Liver (tissue), 8 donors: ENCODE measurements at regions not wholly inside any gene's neighbourhood (a gene's known extent, or its start where the extent isn't known, plus 50 kb on each side); places are given as distances from the start of the nearest gene placed in this dataset.

ENCODE experiments used
- DNase-seq: peaks from one replicate; pipeline ENCODE4 v3.0.0-alpha.2; 2017; ENCODE audit warnings: low spot score
- H3K27ac ChIP-seq, 2 donors: one replicate each; pipeline ENCODE4 v1.7.0; 2013; ENCODE audit warnings: inconsistent platforms in 2 of 2, low read length in 2 of 2, control low read depth in 1 of 2, low read depth in 1 of 2, mild to moderate bottlenecking in 1 of 2
- H3K27me3 ChIP-seq, 4 donors: one replicate each; pipeline versions ENCODE4 v1.6.1 to v1.7.0; 2013; ENCODE audit warnings: low read length in 3 of 4, inconsistent platforms in 1 of 4, mild to moderate bottlenecking in 1 of 4, moderate library complexity in 1 of 4; ENCODE audit not compliant: control insufficient read depth in 4 of 4, insufficient read depth in 4 of 4
- H3K36me3 ChIP-seq, 4 donors: one replicate each; pipeline versions ENCODE4 v1.6.1 to v1.7.0; 2013; ENCODE audit warnings: low read length in 3 of 4, mild to moderate bottlenecking in 3 of 4, low read depth in 1 of 4, moderate library complexity in 1 of 4; ENCODE audit not compliant: control insufficient read depth in 4 of 4, insufficient read depth in 3 of 4
- H3K4me1 ChIP-seq, 4 donors: one replicate each; pipeline versions ENCODE4 v1.6.1 to v1.7.0; 2013; ENCODE audit warnings: low read length in 3 of 4, mild to moderate bottlenecking in 3 of 4, moderate library complexity in 1 of 4; ENCODE audit not compliant: control insufficient read depth in 4 of 4, insufficient read depth in 4 of 4
- H3K4me3 ChIP-seq, 3 donors: one replicate each; pipeline versions ENCODE4 v1.6.1 to v1.7.0; 2013; ENCODE audit warnings: low read length in 3 of 3, control low read depth in 1 of 3, low read depth in 1 of 3, mild to moderate bottlenecking in 1 of 3
- H3K9ac ChIP-seq, 2 donors: one replicate each; pipeline ENCODE4 v1.7.0; 2013; ENCODE audit warnings: low read length in 2 of 2, mild to moderate bottlenecking in 2 of 2, moderate library complexity in 2 of 2, control low read depth in 1 of 2, low read depth in 1 of 2
- H3K9me3 ChIP-seq, 4 donors: one replicate each; pipeline versions ENCODE4 v1.6.1 to v1.7.0; 2013; ENCODE audit warnings: low read length in 3 of 4; ENCODE audit not compliant: control insufficient read depth in 4 of 4
- CTCF ChIP-seq: fragments of 150-350 bp; IDR thresholded peaks from 2 replicates; pipeline ENCODE4 v1.5.1; 2017; ENCODE audit warnings: improper control_type of control experiment, low read depth, low read length; ENCODE audit not compliant: missing input control
- EGR1 ChIP-seq, 2 donors: IDR thresholded peaks; 2 replicates each; pipeline ENCODE4 v1.6.1; 2016 to 2018; ENCODE audit warnings: antibody characterized with exemption in 2 of 2, low read depth in 2 of 2
- FOXA1 ChIP-seq: IDR thresholded peaks from 2 replicates; pipeline ENCODE4 v1.6.1; 2016; ENCODE audit warnings: antibody characterized with exemption
- FOXA2 ChIP-seq: IDR thresholded peaks from 2 replicates; pipeline ENCODE4 v1.6.1; 2016; ENCODE audit warnings: antibody characterized with exemption
- GABPA ChIP-seq, 2 donors: IDR thresholded peaks in 1 of 2; conservative IDR thresholded peaks in 1 of 2; 2 replicates each; pipeline ENCODE4 v1.6.1; 2016; ENCODE audit warnings: antibody characterized with exemption in 2 of 2, mild to moderate bottlenecking in 1 of 2, moderate library complexity in 1 of 2
- HNF4A ChIP-seq, 2 donors: conservative IDR thresholded peaks; 2 replicates each; pipeline ENCODE4 v1.6.1; 2016; ENCODE audit warnings: antibody characterized with exemption in 2 of 2, mild to moderate bottlenecking in 2 of 2
- HNF4G ChIP-seq: IDR thresholded peaks from 2 replicates; pipeline ENCODE4 v1.6.1; 2016; ENCODE audit warnings: antibody characterized with exemption
- JUND ChIP-seq, 2 donors: IDR thresholded peaks; 2 replicates each; pipeline ENCODE4 v1.6.1; 2016; ENCODE audit warnings: antibody characterized with exemption in 2 of 2
- NR2F2 ChIP-seq: IDR thresholded peaks from 2 replicates; pipeline ENCODE4 v1.6.1; 2016; ENCODE audit warnings: antibody characterized with exemption
- RAD21 ChIP-seq, 2 donors: IDR thresholded peaks; 2 replicates each; pipeline ENCODE4 v1.6.1; 2016; ENCODE audit warnings: antibody characterized with exemption in 2 of 2, mild to moderate bottlenecking in 2 of 2
- REST ChIP-seq: IDR thresholded peaks from 2 replicates; pipeline ENCODE4 v1.6.1; 2016; ENCODE audit warnings: antibody characterized with exemption, mild to moderate bottlenecking
- RXRA ChIP-seq, 2 donors: IDR thresholded peaks; 2 replicates each; pipeline ENCODE4 v1.6.1; 2017 to 2018; ENCODE audit warnings: antibody characterized with exemption in 2 of 2, mild to moderate bottlenecking in 1 of 2
- SP1 ChIP-seq: IDR thresholded peaks from 2 replicates; pipeline ENCODE4 v1.6.1; 2018; ENCODE audit warnings: antibody characterized with exemption, mild to moderate bottlenecking
- TAF1 ChIP-seq: conservative IDR thresholded peaks from 2 replicates; pipeline ENCODE4 v1.6.1; 2016; ENCODE audit warnings: antibody characterized with exemption, mild to moderate bottlenecking
- YY1 ChIP-seq: IDR thresholded peaks from 2 replicates; pipeline ENCODE4 v1.6.1; 2016; ENCODE audit warnings: antibody characterized with exemption, mild to moderate bottlenecking
- ZBTB33 ChIP-seq: IDR thresholded peaks from 2 replicates; pipeline ENCODE4 v1.6.1; 2016; ENCODE audit warnings: antibody characterized with exemption
- WGBS: extraction: QIAGEN DNeasy Blood & Tissue Kit; methylation state at CpG from one replicate; pipeline ENCODE4 v1.1.7; 2013; 5-methylcytosine and 5-hydroxymethylcytosine counted together
- TF ChIP-seq, protein P1 (sequence below): IDR thresholded peaks from 2 replicates; pipeline ENCODE4 v1.6.1; 2016; ENCODE audit warnings: antibody characterized with exemption
- TF ChIP-seq, protein P2 (sequence below): IDR thresholded peaks from 2 replicates; pipeline ENCODE4 v1.6.1; 2016; ENCODE audit warnings: antibody characterized with exemption
- donor health status: healthy.
- donor health status: healthy.
- donor health status: healthy.
- donor health status: healthy.
- donor health status: healthy.

GRCh38 chr16:35185366-35186044, 1726.1 kb downstream of the TP53TG3F start (continued):
- TF ChIP-seq ZBTB33: no peak

DNA sequence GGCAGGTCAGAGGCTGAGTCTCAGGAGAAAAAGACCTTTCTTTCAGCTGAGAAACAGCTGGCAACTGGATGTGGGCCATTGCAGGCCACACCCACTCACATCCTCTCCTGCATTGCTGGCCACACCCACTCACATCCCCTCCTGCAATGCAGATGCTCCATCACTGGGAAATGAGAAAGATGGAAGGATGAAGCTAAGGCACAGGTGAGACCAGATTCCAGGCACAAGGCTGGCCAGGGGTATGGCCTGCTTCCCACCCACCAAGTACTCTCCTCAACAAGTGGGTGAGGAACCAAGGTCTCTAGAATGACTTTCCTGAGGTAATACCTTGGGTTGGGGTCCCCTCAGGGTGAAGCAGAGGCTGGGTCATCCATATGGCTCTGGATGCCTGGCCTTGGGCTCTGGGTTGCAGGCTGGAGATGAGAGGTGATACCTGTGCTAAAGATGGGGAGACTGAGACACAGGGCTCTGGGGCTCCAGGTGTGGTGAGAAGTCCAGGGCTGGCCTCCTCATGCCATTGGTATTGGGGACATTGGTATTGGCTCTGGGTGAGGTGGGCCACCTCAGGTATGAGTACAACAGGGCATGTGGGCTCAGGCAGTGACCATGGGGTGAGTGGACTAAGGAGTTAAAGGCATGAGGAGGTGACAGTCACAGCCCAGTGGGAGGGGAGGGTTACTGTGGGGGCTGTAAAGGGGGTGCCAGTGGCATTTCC, 1726.8 kb downstream of the TP53TG3F start:
- H3K4me1 ChIP-seq: no peaks in the 10 kb centered on the region
- H3K27me3 ChIP-seq: peaks cover 0 to 2% (median 0%) of the 10 kb centered on the region in 4 donors
- no peak overlapping the region for H3K9ac ChIP-seq
- peak; percentile 20 for DNase-seq
- H3K36me3 ChIP-seq: no peaks in the 10 kb centered on the region
- H3K27ac ChIP-seq: no peak overlapping the region
- no peak for TF ChIP-seq SP1
- TF ChIP-seq, protein P1, sequence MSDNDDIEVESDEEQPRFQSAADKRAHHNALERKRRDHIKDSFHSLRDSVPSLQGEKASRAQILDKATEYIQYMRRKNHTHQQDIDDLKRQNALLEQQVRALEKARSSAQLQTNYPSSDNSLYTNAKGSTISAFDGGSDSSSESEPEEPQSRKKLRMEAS: no peak
- TF ChIP-seq, protein P2, sequence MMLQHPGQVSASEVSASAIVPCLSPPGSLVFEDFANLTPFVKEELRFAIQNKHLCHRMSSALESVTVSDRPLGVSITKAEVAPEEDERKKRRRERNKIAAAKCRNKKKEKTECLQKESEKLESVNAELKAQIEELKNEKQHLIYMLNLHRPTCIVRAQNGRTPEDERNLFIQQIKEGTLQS: no peak
- TF ChIP-seq FOXA1: no peak
- TF ChIP-seq HNF4G: no peak
- H3K4me3 ChIP-seq: no peak overlapping the region
- peaks cover 0 to 4% (median 0%) of the 10 kb centered on the region in 4 donors for H3K9me3 ChIP-seq

GRCh38 chr16:35187665-35188225, 1728.3 kb downstream of the TP53TG3F start:
- H3K27me3 ChIP-seq: peaks cover 0 to 2% (median 0%) of the 10 kb centered on the region in 4 donors
- peaks cover 0 to 4% (median 0%) of the 10 kb centered on the region in 4 donors for H3K9me3 ChIP-seq
- 42% methylated on average over 2 of the region's 2 CpGs for WGBS

More at GRCh38 chr16:35187665-35188225, 1728.3 kb downstream of the TP53TG3F start:
- Histone ChIP-seq H3K4me1 (no peaks in the 10 kb centered on the region), H3K9ac (no peak overlapping the region), H3K36me3 (no peaks in the 10 kb centered on the region), H3K4me3 (no peak overlapping the region), H3K27ac (no peak overlapping the region)
- TF ChIP-seq HNF4G (no peak), CTCF (no peak), FOXA2 (no peak), YY1 (no peak), GABPA (IDR thresholded peaks at IDR 0.05 in 1 of 2, conservative IDR thresholded peaks at IDR 0.05 in 1 of 2) (no peak), TAF1 (no peak), NR2F2 (no peak), FOXA1 (no peak), RAD21 (IDR thresholded peaks at IDR 0.05) (no peak), RXRA (IDR thresholded peaks at IDR 0.05) (no peak), HNF4A (conservative IDR thresholded peaks at IDR 0.05) (no peak), ZBTB33 (no peak), EGR1 (IDR thresholded peaks at IDR 0.05; ENCODE audit: low read depth in 2 of 2) (no peak), JUND (IDR thresholded peaks at IDR 0.05) (no peak), SP1 (no peak), REST (no peak)
- TF ChIP-seq, protein P2: no peak
- TF ChIP-seq, protein P1: no peak
- DNase-seq: peak; percentile 21
